ENCODE measurements at regions not wholly inside any gene's neighbourhood (a gene's known extent, or its start where the extent isn't known, plus 50 kb on each side); places are given as distances from the start of the nearest gene placed in this dataset.

DNA sequence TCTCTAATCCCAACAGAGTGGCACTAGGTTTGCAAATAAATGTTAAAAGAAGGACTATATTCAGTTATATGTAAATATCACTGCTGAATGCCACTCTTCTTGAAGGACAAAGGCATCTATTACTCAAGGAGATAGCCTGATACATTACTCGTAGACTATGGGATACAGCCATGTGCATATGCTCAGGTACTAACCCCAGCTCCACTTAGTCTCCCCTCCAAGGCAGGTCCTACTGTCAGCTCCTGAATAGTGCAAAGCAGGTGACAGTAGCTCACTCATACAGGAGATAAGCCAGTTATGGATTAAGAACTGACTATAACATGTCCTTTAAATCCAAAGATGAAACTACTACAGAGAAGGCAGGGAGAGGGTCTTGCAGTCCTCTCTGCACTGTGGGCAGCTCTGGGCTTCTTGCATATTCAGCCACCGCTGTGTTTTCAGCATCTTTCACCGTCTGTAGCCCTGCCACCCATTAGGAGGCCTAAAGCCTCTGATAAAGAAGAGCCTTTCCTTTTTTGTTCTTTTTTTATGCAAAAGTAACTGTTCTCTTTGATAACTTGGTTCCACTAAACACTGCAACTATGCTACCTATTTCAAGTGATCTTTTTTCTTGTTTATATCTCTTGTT, 135.1 kb upstream of the EPB41L3 start:
- Histone ChIP-seq H3K9ac (ENCODE audit: low read length) (no peak overlapping the region), H3K27ac (ENCODE audit: low read depth, low read length) (no peak overlapping the region), H4K20me1 (ENCODE audit: insufficient read depth) (no peaks in the 10 kb centered on the region), H3K36me3 (ENCODE audit: control insufficient read depth in 1 of 2, insufficient read depth in 2 of 2, low read length in 2 of 2) (no peaks in the 10 kb centered on the region), H3K79me2 (ENCODE audit: insufficient read depth, low read length) (no peaks in the 10 kb centered on the region), H3K9me3 (ENCODE audit: control insufficient read depth in 1 of 2, insufficient read depth in 1 of 2, low read depth in 1 of 2, low read length in 2 of 2) (peaks cover 6 to 14% of the 10 kb centered on the region in 2 experiments; a peak in 2 of 4 replicates), H2AFZ (ENCODE audit: low read depth, low read length, poor library complexity, severe bottlenecking) (no peak overlapping the region), H3K4me2 (ENCODE audit: low read length) (no peak overlapping the region), H3K27me3 (ENCODE audit: insufficient read depth, low read length) (no peaks in the 10 kb centered on the region), H3K4me1 (ENCODE audit: control insufficient read depth in 1 of 2, insufficient read depth in 2 of 2, low read length in 2 of 2) (no peaks in the 10 kb centered on the region), H3K9me2 (ENCODE audit: insufficient read depth) (no peaks in the 10 kb centered on the region), H3K4me3 (replicated peaks in 1 of 2; ENCODE audit: low read depth in 1 of 2, low read length in 2 of 2) (no peak overlapping the region)
- ATAC-seq = no peak
- CTCF ChIA-PET = no interaction called here
- TF ChIP-seq, protein P1, sequence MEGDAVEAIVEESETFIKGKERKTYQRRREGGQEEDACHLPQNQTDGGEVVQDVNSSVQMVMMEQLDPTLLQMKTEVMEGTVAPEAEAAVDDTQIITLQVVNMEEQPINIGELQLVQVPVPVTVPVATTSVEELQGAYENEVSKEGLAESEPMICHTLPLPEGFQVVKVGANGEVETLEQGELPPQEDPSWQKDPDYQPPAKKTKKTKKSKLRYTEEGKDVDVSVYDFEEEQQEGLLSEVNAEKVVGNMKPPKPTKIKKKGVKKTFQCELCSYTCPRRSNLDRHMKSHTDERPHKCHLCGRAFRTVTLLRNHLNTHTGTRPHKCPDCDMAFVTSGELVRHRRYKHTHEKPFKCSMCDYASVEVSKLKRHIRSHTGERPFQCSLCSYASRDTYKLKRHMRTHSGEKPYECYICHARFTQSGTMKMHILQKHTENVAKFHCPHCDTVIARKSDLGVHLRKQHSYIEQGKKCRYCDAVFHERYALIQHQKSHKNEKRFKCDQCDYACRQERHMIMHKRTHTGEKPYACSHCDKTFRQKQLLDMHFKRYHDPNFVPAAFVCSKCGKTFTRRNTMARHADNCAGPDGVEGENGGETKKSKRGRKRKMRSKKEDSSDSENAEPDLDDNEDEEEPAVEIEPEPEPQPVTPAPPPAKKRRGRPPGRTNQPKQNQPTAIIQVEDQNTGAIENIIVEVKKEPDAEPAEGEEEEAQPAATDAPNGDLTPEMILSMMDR (IDR thresholded peaks at IDR 0.05 in 2 of 3, conservative IDR thresholded peaks at IDR 0.05 in 1 of 3; ENCODE audit: borderline replicate concordance in 1 of 3, insufficient read depth in 1 of 3, low read depth in 2 of 3, low read length in 2 of 3) = no peak
- TF ChIP-seq, protein P2, sequence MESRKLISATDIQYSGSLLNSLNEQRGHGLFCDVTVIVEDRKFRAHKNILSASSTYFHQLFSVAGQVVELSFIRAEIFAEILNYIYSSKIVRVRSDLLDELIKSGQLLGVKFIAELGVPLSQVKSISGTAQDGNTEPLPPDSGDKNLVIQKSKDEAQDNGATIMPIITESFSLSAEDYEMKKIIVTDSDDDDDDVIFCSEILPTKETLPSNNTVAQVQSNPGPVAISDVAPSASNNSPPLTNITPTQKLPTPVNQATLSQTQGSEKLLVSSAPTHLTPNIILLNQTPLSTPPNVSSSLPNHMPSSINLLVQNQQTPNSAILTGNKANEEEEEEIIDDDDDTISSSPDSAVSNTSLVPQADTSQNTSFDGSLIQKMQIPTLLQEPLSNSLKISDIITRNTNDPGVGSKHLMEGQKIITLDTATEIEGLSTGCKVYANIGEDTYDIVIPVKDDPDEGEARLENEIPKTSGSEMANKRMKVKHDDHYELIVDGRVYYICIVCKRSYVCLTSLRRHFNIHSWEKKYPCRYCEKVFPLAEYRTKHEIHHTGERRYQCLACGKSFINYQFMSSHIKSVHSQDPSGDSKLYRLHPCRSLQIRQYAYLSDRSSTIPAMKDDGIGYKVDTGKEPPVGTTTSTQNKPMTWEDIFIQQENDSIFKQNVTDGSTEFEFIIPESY (IDR thresholded peaks at IDR 0.05; ENCODE audit: extremely low read depth, insufficient replicate concordance, low read length) = no peak
- TF ChIP-seq, protein P3, sequence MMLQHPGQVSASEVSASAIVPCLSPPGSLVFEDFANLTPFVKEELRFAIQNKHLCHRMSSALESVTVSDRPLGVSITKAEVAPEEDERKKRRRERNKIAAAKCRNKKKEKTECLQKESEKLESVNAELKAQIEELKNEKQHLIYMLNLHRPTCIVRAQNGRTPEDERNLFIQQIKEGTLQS (IDR thresholded peaks at IDR 0.05) = no peak
- TF ChIP-seq TCF7L2 (IDR thresholded peaks at IDR 0.05; ENCODE audit: borderline replicate concordance, extremely low read depth, insufficient read depth, insufficient read length) (no peak), SIN3A (IDR thresholded peaks at IDR 0.05; ENCODE audit: low read depth) (no peak), ZFX (IDR thresholded peaks at IDR 0.05) (no peak), EGR1 (IDR thresholded peaks at IDR 0.05; ENCODE audit: low read depth) (no peak), CEBPB (IDR thresholded peaks at IDR 0.05; ENCODE audit: low read depth) (no peak), SRF (IDR thresholded peaks at IDR 0.05; ENCODE audit: low read depth) (no peak), ZNF274 (IDR thresholded peaks at IDR 0.05; ENCODE audit: low read depth, low read length) (no peak), POLR2A (IDR thresholded peaks at IDR 0.05; ENCODE audit: borderline replicate concordance, extremely low read depth, insufficient read depth, insufficient read length) (no peak), CBX3 (IDR thresholded peaks at IDR 0.05; ENCODE audit: low read depth) (no peak), SP1 (IDR thresholded peaks at IDR 0.05; ENCODE audit: low read depth) (no peak), FOSL1 (IDR thresholded peaks at IDR 0.05; ENCODE audit: low read depth) (no peak)
- POLR2A ChIA-PET = no interaction called here
- RAD21 ChIA-PET (ENCODE audit: low non-redundant PET in 1 of 2, low total read pairs in 2 of 2, uncharacterized antibody in 2 of 2, unreplicated experiment in 2 of 2) = no interaction called here
- no peak for DNase-seq (ENCODE audit: low read depth, low spot score)
- intact Hi-C loops (cut with micrococcal nuclease) = no loop called here
- no TSS peak for BruUV-seq (replicated peaks)
